A549 (cell line): ENCODE measurements at regions not wholly inside any gene's neighbourhood (a gene's known extent, or its start where the extent isn't known, plus 50 kb on each side); places are given as distances from the start of the nearest gene placed in this dataset.

Experiments used
- ATAC-seq, 2 experiments: fragments of 200-7000 bp in 1 of 2; fragments of >200 bp in 1 of 2; cut with Nextera tagmentation in 1 of 2; cut with Tn5 transposase in 1 of 2; 3 replicates each; pipeline versions ENCODE4 v1.8.0 to v1.9.1; 2018 to 2020; ENCODE audit warnings: mild to moderate bottlenecking in 1 of 2, moderate library complexity in 1 of 2
- CTCF ChIA-PET: fragments of 300-600 bp; sonication (Branson Sonifier 250); formaldehyde crosslinking; extraction: SDS; loops from one replicate; lab custom pipeline; 2021; ENCODE audit warnings: antibody characterized with exemption, inconsistent platforms; lab: Yijun Ruan, JAX
- POLR2A ChIA-PET: fragments of 350-600 bp; formaldehyde crosslinking; extraction: SDS; loops from one replicate; lab custom pipeline; 2021; ENCODE audit warnings: antibody characterized with exemption, inconsistent platforms; lab: Yijun Ruan, JAX
- DNase-seq, 2 experiments: peaks; one replicate each; pipeline versions ENCODE4 v3.0.0 to v3.0.0-alpha.2; 2011 to 2016; ENCODE audit warnings: low read depth in 1 of 2, low spot score in 1 of 2
- FAIRE-seq: peaks from 2 replicates; lab custom pipeline; 2011; peaks lifted over from hg19 to GRCh38; lab: Jason Lieb, UNC
- H3K27ac ChIP-seq, 2 experiments: fragments of >200 bp; sonication (Bioruptor Twin); formaldehyde crosslinking; 3 replicates each; pipeline ENCODE4 v1.5.1; 2016 to 2017
- H3K4me1 ChIP-seq: fragments of >200 bp; sonication (Bioruptor Twin); formaldehyde crosslinking; 3 replicates; pipeline ENCODE4 v1.6.1; 2016
- H3K4me2 ChIP-seq: fragments of >200 bp; sonication (Bioruptor Twin); formaldehyde crosslinking; 3 replicates; pipeline ENCODE4 v1.6.1; 2016
- H3K4me3 ChIP-seq: fragments of >200 bp; sonication (Bioruptor Twin); formaldehyde crosslinking; 3 replicates; pipeline ENCODE4 v1.5.1; 2016
- H3K9me3 ChIP-seq: fragments of >200 bp; sonication (Bioruptor Twin); formaldehyde crosslinking; 3 replicates; pipeline ENCODE4 v1.6.1; 2016
- CBX2 ChIP-seq: fragments of 200-600 bp; sonication (generic); IDR thresholded peaks from 2 replicates; pipeline ENCODE4 v1.6.1; 2016; ENCODE audit warnings: low read depth, mild to moderate bottlenecking, borderline replicate concordance
- CTCF ChIP-seq: fragments of >200 bp; sonication (Bioruptor Twin); formaldehyde crosslinking; IDR thresholded peaks from 3 replicates; pipeline ENCODE4 v1.5.1; 2016
- E2F6 ChIP-seq: IDR thresholded peaks from 2 replicates; pipeline ENCODE4 v1.6.1; 2012; ENCODE audit warnings: low read depth, borderline replicate concordance
- EHMT2 ChIP-seq: fragments of 200-600 bp; sonication (generic); IDR thresholded peaks from 2 replicates; pipeline ENCODE4 v1.6.1; 2016; ENCODE audit warnings: antibody characterized with exemption, low read depth, mild to moderate bottlenecking, moderate library complexity
- EP300 ChIP-seq, 2 experiments: fragments of >200 bp; sonication (Bioruptor Twin); formaldehyde crosslinking; IDR thresholded peaks; 2 replicates in 1 of 2; 3 replicates in 1 of 2; pipeline ENCODE4 v1.6.1; 2016 to 2017
- FOSL2 ChIP-seq, 2 experiments: fragments of 450-650 bp in 1 of 2; fragments of >200 bp in 1 of 2; sonication (Bioruptor Twin) in 1 of 2; formaldehyde crosslinking; IDR thresholded peaks; 2 replicates each; pipeline versions ENCODE4 v1.5.0 to v1.6.1; 2016 to 2020; ENCODE audit warnings: mild to moderate bottlenecking in 1 of 2, moderate library complexity in 1 of 2
- FOXS1 ChIP-seq: fragments of 250-450 bp; sonication (Bioruptor Pico); IDR thresholded peaks from 2 replicates; pipeline ENCODE4 v1.5.0; 2020; ENCODE audit warnings: mild to moderate bottlenecking, moderate library complexity
- GATA3 ChIP-seq: IDR thresholded peaks from 2 replicates; pipeline ENCODE4 v1.6.1; 2012; ENCODE audit warnings: borderline replicate concordance
- HDAC2 ChIP-seq: fragments of 200-600 bp; sonication (generic); IDR thresholded peaks from 2 replicates; pipeline ENCODE4 v1.6.1; 2016
- HEYL ChIP-seq: fragments of 250-450 bp; sonication (Bioruptor Pico); IDR thresholded peaks from 2 replicates; pipeline ENCODE4 v1.8.0; 2021; ENCODE audit warnings: mild to moderate bottlenecking, moderate library complexity
- KDM1A ChIP-seq: fragments of 200-600 bp; sonication (generic); IDR thresholded peaks from 2 replicates; pipeline ENCODE4 v1.6.1; 2016; ENCODE audit warnings: low read depth, mild to moderate bottlenecking
- MYC ChIP-seq: IDR thresholded peaks from 2 replicates; pipeline ENCODE4 v1.6.1; 2012; ENCODE audit warnings: mild to moderate bottlenecking, inconsistent platforms, low read length, improper control_type of control experiment, borderline replicate concordance
- NFE2L2 ChIP-seq: fragments of 150-350 bp; conservative IDR thresholded peaks from 2 replicates; pipeline ENCODE4 v1.6.1; 2014; ENCODE audit warnings: low read length
- PHF8 ChIP-seq: fragments of 200-600 bp; sonication (generic); IDR thresholded peaks from 2 replicates; pipeline ENCODE4 v1.6.1; 2016; ENCODE audit warnings: low read depth, mild to moderate bottlenecking, antibody characterized with exemption, moderate library complexity, borderline replicate concordance
- POLR2AphosphoS2 ChIP-seq: conservative IDR thresholded peaks from 2 replicates; pipeline ENCODE4 v1.6.1; 2012; ENCODE audit warnings: low read length, improper control_type of control experiment, inconsistent platforms
- RAD21 ChIP-seq, 2 experiments: fragments of >200 bp in 1 of 2; sonication (Bioruptor Twin) in 1 of 2; formaldehyde crosslinking in 1 of 2; IDR thresholded peaks in 1 of 2; conservative IDR thresholded peaks in 1 of 2; 2 replicates in 1 of 2; 3 replicates in 1 of 2; pipeline ENCODE4 v1.6.1; 2012 to 2018; ENCODE audit warnings: inconsistent platforms in 1 of 2
- REST ChIP-seq: fragments of 200-600 bp; sonication (generic); IDR thresholded peaks from 2 replicates; pipeline ENCODE4 v1.6.1; 2016; ENCODE audit warnings: antibody characterized with exemption, mild to moderate bottlenecking, moderate library complexity
- RFX5 ChIP-seq: fragments of 450-650 bp; IDR thresholded peaks from 2 replicates; pipeline ENCODE4 v1.7.1; 2014; ENCODE audit warnings: antibody characterized with exemption, mild to moderate bottlenecking, moderate library complexity
- SMC3 ChIP-seq: fragments of >200 bp; sonication (Bioruptor Twin); formaldehyde crosslinking; IDR thresholded peaks from 3 replicates; pipeline ENCODE4 v1.6.1; 2018; ENCODE audit warnings: inconsistent platforms
- TFCP2L1 ChIP-seq: fragments of 250-450 bp; sonication (Bioruptor Pico); IDR thresholded peaks from 2 replicates; pipeline ENCODE4 v1.5.0; 2021; ENCODE audit warnings: mild to moderate bottlenecking
- TP53 ChIP-seq: fragments of 250-450 bp; sonication (Bioruptor Pico); IDR thresholded peaks from 2 replicates; pipeline ENCODE4 v1.5.0; 2021; ENCODE audit warnings: mild to moderate bottlenecking, moderate library complexity
- USF2 ChIP-seq: fragments of 450-650 bp; IDR thresholded peaks from 2 replicates; pipeline ENCODE4 v1.6.1; 2014; ENCODE audit warnings: antibody characterized with exemption
- ZC3H11A ChIP-seq: fragments of 450-650 bp; IDR thresholded peaks from 2 replicates; pipeline ENCODE4 v1.6.1; 2014; ENCODE audit warnings: antibody characterized with exemption, mild to moderate bottlenecking
- ZNF302 ChIP-seq: fragments of 250-450 bp; sonication (Bioruptor Pico); IDR thresholded peaks from 2 replicates; pipeline ENCODE4 v1.9.0; 2021; ENCODE audit warnings: inconsistent platforms, mild to moderate bottlenecking, moderate library complexity
- WGBS: methylation state at CpG from one replicate; pipeline ENCODE4 v1.1.6; 2017; ENCODE audit errors: missing lambda C conversion rate; 5-methylcytosine and 5-hydroxymethylcytosine counted together

GRCh38 chr12:90712671-90713070 lies 242.3 kb downstream of the CCER1 start:
- H3K9me3 ChIP-seq = no peaks in the 10 kb centered on the region
- DNase-seq = peak in 1 of 2 experiments; percentile 21
- ChIA-PET POLR2A (no interaction called here), CTCF (no interaction called here)
- H3K4me1 ChIP-seq = peaks cover 5% of the 10 kb centered on the region; the same call in 1 of the 3 replicates
- no peak overlapping the region for H3K4me3 ChIP-seq
- H3K27ac ChIP-seq = peak overlapping the region in 1 of 2 experiments; percentile 9; a peak in 1 of 6 replicates
- H3K4me2 ChIP-seq = peak overlapping the region; percentile 34
- no peak for FAIRE-seq
- under 1% methylated on average over 2 of the region's 2 CpGs for WGBS
- ATAC-seq = no peak
- TF ChIP-seq HEYL (CRISPR knock-in tag) = no peak

GRCh38 chr12:90710711-90711110 lies 244.3 kb downstream of the CCER1 start:
- Histone ChIP-seq H3K4me3 (no peak overlapping the region), H3K9me3 (no peaks in the 10 kb centered on the region), H3K4me2 (no peak overlapping the region), H3K27ac (no peak overlapping the region), H3K4me1 (peaks cover 5% of the 10 kb centered on the region; the same call in 1 of the 3 replicates)
- 55% methylated on average over 3 of the region's 3 CpGs for WGBS
- CTCF ChIA-PET = no interaction called here
- FAIRE-seq = no peak
- POLR2A ChIA-PET = no interaction called here
- no peak for ATAC-seq
- DNase-seq = no peak
- TF ChIP-seq EHMT2 = no peak
- no peak for TF ChIP-seq MYC
- no peak for TF ChIP-seq CTCF
- no peak for TF ChIP-seq POLR2AphosphoS2
- no peak for TF ChIP-seq PHF8
- no peak for TF ChIP-seq RFX5
- no peak for TF ChIP-seq ZC3H11A
- TF ChIP-seq TFCP2L1 (CRISPR knock-in tag) = no peak
- TF ChIP-seq RAD21 (conservative IDR thresholded peaks at IDR 0.05 in 1 of 2, IDR thresholded peaks at IDR 0.05 in 1 of 2) = no peak
- no peak for TF ChIP-seq CBX2
- TF ChIP-seq HEYL (CRISPR knock-in tag) = no peak
- no peak for TF ChIP-seq EP300 (IDR thresholded peaks at IDR 0.05)

- no peaks in the 10 kb centered on the region for H3K4me1 ChIP-seq
- H3K27ac ChIP-seq = no peak overlapping the region
- WGBS = 85% methylated on average over 10 of the region's 10 CpGs
- H3K4me3 ChIP-seq = no peak overlapping the region
- POLR2A ChIA-PET = no interaction called here
- DNase-seq (no peak), FAIRE-seq (no peak), ATAC-seq (no peak)
- H3K4me2 ChIP-seq = no peak overlapping the region
- H3K9me3 ChIP-seq = no peaks in the 10 kb centered on the region
- no peak for TF ChIP-seq ZNF302
- TF ChIP-seq CBX2 = no peak
- TF ChIP-seq POLR2AphosphoS2 = no peak
- no peak for TF ChIP-seq EP300 (IDR thresholded peaks at IDR 0.05)
- TF ChIP-seq REST = no peak
- TF ChIP-seq FOSL2 (IDR thresholded peaks at IDR 0.05) = no peak
- TF ChIP-seq FOSL2 (CRISPR knock-in tag; IDR thresholded peaks at IDR 0.05) = no peak
- TF ChIP-seq SMC3 = no peak
- TF ChIP-seq TP53 = no peak
- TF ChIP-seq HDAC2 = no peak
- TF ChIP-seq USF2 = no peak
- TF ChIP-seq NFE2L2 = no peak
- no peak for TF ChIP-seq GATA3
- no peak for TF ChIP-seq E2F6
- no peak for TF ChIP-seq KDM1A
- TF ChIP-seq FOXS1 (CRISPR knock-in tag) = no peak
- no peak for TF ChIP-seq MYC
- CTCF ChIA-PET = no interaction called here
Observed at GRCh38 chr12:90706036-90706435, 248.9 kb downstream of the CCER1 start.
